Left lung (tissue), 4 donors: ENCODE measurements at regions not wholly inside any gene's neighbourhood (a gene's known extent, or its start where the extent isn't known, plus 50 kb on each side); places are given as distances from the start of the nearest gene placed in this dataset.

ENCODE experiments used
- ATAC-seq: fragments of 200-7000 bp; cut with Tn5 transposase; one replicate; pipeline ENCODE4 v1.9.1; 2020; ENCODE audit warnings: moderate library complexity
- DNase-seq, 4 donors: peaks; one replicate each; pipeline ENCODE4 v3.0.0-alpha.2; 2013 to 2020
- H3K27ac ChIP-seq, 2 donors: fragments of 200-600 bp; sonication (generic) in 1 of 2; one replicate each; pipeline versions ENCODE4 v1.5.0 to v1.8.0; 2020 to 2021
- H3K27me3 ChIP-seq, 2 donors: fragments of 200-600 bp; sonication (generic) in 1 of 2; one replicate each; pipeline versions ENCODE4 v1.5.0 to v1.8.0; 2020 to 2021
- H3K36me3 ChIP-seq, 2 donors: fragments of 200-600 bp; sonication (generic) in 1 of 2; one replicate each; pipeline versions ENCODE4 v1.5.0 to v1.8.0; 2020 to 2021
- H3K4me1 ChIP-seq, 2 donors: fragments of 200-600 bp; one replicate each; pipeline ENCODE4 v1.8.0; 2021
- H3K4me3 ChIP-seq, 2 donors: fragments of 200-600 bp; sonication (generic) in 1 of 2; one replicate each; pipeline versions ENCODE4 v1.5.0 to v1.8.0; 2020 to 2021; ENCODE audit warnings: mild to moderate bottlenecking in 1 of 2
- H3K9me3 ChIP-seq, 2 donors: fragments of 200-600 bp; sonication (generic) in 1 of 2; one replicate each; pipeline versions ENCODE4 v1.5.0 to v1.8.0; 2020 to 2021
- intact Hi-C, 2 donors: fragments of 100-400 bp; cut with DNase I; formaldehyde crosslinking; loops; one replicate each; pipeline versions ENCODE4 v1.11.2 to v1.14.2; 2022
- TF ChIP-seq, protein P1 (sequence below), 2 donors: fragments of 200-600 bp; sonication (generic) in 1 of 2; IDR thresholded peaks; one replicate each; pipeline versions ENCODE4 v1.5.0 to v1.8.0; 2021; ENCODE audit warnings: antibody characterized with exemption in 2 of 2
- donor health status: DM: no; HTN: yes; CAD: no.
- donor health status: DM: no; HTN: no; CAD: no.

- H3K27me3 ChIP-seq = no peaks in the 10 kb centered on the region
- no peaks in the 10 kb centered on the region for H3K9me3 ChIP-seq
- intact Hi-C loops = no loop called here
- DNase-seq (no peak), ATAC-seq (no peak)
- no peaks in the 10 kb centered on the region for H3K36me3 ChIP-seq
- TF ChIP-seq, protein P1, sequence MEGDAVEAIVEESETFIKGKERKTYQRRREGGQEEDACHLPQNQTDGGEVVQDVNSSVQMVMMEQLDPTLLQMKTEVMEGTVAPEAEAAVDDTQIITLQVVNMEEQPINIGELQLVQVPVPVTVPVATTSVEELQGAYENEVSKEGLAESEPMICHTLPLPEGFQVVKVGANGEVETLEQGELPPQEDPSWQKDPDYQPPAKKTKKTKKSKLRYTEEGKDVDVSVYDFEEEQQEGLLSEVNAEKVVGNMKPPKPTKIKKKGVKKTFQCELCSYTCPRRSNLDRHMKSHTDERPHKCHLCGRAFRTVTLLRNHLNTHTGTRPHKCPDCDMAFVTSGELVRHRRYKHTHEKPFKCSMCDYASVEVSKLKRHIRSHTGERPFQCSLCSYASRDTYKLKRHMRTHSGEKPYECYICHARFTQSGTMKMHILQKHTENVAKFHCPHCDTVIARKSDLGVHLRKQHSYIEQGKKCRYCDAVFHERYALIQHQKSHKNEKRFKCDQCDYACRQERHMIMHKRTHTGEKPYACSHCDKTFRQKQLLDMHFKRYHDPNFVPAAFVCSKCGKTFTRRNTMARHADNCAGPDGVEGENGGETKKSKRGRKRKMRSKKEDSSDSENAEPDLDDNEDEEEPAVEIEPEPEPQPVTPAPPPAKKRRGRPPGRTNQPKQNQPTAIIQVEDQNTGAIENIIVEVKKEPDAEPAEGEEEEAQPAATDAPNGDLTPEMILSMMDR (IDR thresholded peaks at IDR 0.05) = no peak
- no peak overlapping the region for H3K4me3 ChIP-seq
- H3K4me1 ChIP-seq = no peaks in the 10 kb centered on the region
- H3K27ac ChIP-seq = no peak overlapping the region
Measured at GRCh38 chr1:51025374-51025773, 55.3 kb downstream of the CDKN2C start.

DNA sequence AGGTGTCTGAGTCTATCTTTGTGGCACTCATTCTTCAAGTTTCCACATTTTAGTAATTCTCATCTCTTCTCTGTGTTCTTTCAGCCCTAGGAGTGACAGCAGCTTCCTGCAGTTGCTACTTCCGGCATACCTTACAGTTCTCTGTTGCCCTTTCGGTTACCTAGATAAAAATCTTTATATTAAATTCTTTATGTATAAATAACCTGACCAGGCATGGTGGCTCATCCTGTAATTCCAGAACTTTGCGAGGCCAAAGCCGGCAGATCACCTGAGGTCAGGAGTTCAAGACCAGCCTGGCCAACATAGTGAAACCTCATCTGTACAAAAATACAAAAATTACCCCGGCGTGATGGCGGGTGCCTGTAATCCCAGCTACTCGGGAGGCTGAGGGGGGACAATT lies 62.9 kb downstream of the CDKN2C start:
- no peaks in the 10 kb centered on the region for H3K27me3 ChIP-seq
- intact Hi-C loops = loop anchor here in 1 of 2 donors (10.0 kb wide), 1 partner anchor 258 kb away; no protein-coding TSS in a partner anchor
- H3K4me1 ChIP-seq = no peaks in the 10 kb centered on the region
- ATAC-seq (no peak), DNase-seq (no peak)
- no peaks in the 10 kb centered on the region for H3K9me3 ChIP-seq
- H3K4me3 ChIP-seq = no peak overlapping the region
- H3K36me3 ChIP-seq = no peaks in the 10 kb centered on the region
- TF ChIP-seq, protein P1 (IDR thresholded peaks at IDR 0.05) = no peak
- no peak overlapping the region for H3K27ac ChIP-seq

GRCh38 chr1:51044199-51044598 lies 57.8 kb upstream of the C1orf185 start:
- DNase-seq (no peak), ATAC-seq (no peak)
- no peak overlapping the region for H3K27ac ChIP-seq
- no peaks in the 10 kb centered on the region for H3K36me3 ChIP-seq
- H3K4me1 ChIP-seq = no peaks in the 10 kb centered on the region
- H3K27me3 ChIP-seq = no peaks in the 10 kb centered on the region
- TF ChIP-seq, protein P1 (IDR thresholded peaks at IDR 0.05) = no peak
- H3K9me3 ChIP-seq = peaks cover 0 to 5% of the 10 kb centered on the region in 2 donors
- no peak overlapping the region for H3K4me3 ChIP-seq
- intact Hi-C loops = no loop called here

GRCh38 chr1:51044834-51045233 lies 57.2 kb upstream of the C1orf185 start:
- Histone ChIP-seq H3K27me3 (no peaks in the 10 kb centered on the region), H3K9me3 (no peaks in the 10 kb centered on the region), H3K4me1 (no peaks in the 10 kb centered on the region), H3K27ac (no peak overlapping the region), H3K4me3 (no peak overlapping the region), H3K36me3 (no peaks in the 10 kb centered on the region)
- no peak for ATAC-seq
- TF ChIP-seq, protein P1 (IDR thresholded peaks at IDR 0.05) = peak in 1 of 2 donors; percentile 12
- peak in 1 of 4 donors; percentile 1 for DNase-seq
- intact Hi-C loops = no loop called here

GRCh38 chr1:51048021-51048420 lies 54.0 kb upstream of the C1orf185 start:
- Histone ChIP-seq H3K4me1 (no peaks in the 10 kb centered on the region), H3K27me3 (no peaks in the 10 kb centered on the region), H3K9me3 (peaks cover 0 to 2% of the 10 kb centered on the region in 2 donors), H3K4me3 (no peak overlapping the region), H3K36me3 (no peaks in the 10 kb centered on the region), H3K27ac (no peak overlapping the region)
- no peak for ATAC-seq
- DNase-seq = no peak
- intact Hi-C loops = no loop called here
- TF ChIP-seq, protein P1 (IDR thresholded peaks at IDR 0.05) = no peak
